Heart left ventricle (tissue), 13 donors: ENCODE measurements at regions not wholly inside any gene's neighbourhood (a gene's known extent, or its start where the extent isn't known, plus 50 kb on each side); places are given as distances from the start of the nearest gene placed in this dataset.

Experiments used
- POLR2A ChIP-seq, 2 donors: fragments of 450-650 bp; IDR thresholded peaks; one replicate each; pipeline ENCODE4 v1.6.1; 2017; ENCODE audit warnings: antibody characterized with exemption in 2 of 2, mild to moderate bottlenecking in 2 of 2, moderate library complexity in 2 of 2
- TF ChIP-seq, protein P1 (sequence below), 12 donors: fragments of 200-600 bp; sonication (generic) in 4 of 12; IDR thresholded peaks; one replicate each; pipeline versions ENCODE4 v1.5.0 to v1.8.0; 2018 to 2022; ENCODE audit warnings: antibody characterized with exemption in 12 of 12, mild to moderate bottlenecking in 5 of 12
- donor health status: ischemic (EF 13 %, LVEDD 7.1; RV severe dilation, severe dysfunction).
- donor health status: DM: no; HTN: yes; CAD: no.
- donor health status: DM: no; HTN: no; CAD: no.
- donor health status: ischemic (EF 25% LVEDD 6.9; RV normal size, moderate dysfunction).
- donor health status: ischemic (EF 25% LVEDD 5.7; RV mildly dilated, moderate dysfunction).
- donor health status: ischemic (EF 35%, LVEDD 5.7; RV mildly dilated, moderate dysfunction).
- donor health status: nonischemic (EF 11% LVEDD 7.7; RV severe dilation, severe dysfunction).
- donor health status: DM: yes; HTN: yes; CAD: no.
- donor health status: PGD.
- donor health status: ischemic (EF 29% LVEDD 5.4; RV normal size, mild dysfunction).
- donor health status: nonischemic (EF 23%, LVEDD 6.1; RV moderate dilation, normal function).

DNA sequence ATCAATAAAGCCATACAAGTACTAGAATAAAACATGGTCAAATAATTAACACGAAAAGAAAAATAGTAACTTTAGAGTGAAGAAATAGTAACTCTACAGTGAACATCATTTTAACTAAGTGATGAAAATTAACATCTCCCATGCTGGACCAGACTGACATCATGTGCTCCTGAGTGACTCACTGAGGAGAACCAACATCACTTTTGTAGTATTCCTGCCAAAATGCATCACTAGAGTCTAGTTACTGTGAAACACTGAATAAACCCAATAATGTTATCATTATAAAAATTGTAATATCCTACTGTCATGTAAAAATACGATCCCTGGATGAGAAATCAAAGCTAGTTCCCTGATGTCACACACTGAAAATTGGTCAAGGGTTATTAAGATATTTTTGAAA is 361.3 kb downstream of the CD109 start:
- TF ChIP-seq, protein P1, sequence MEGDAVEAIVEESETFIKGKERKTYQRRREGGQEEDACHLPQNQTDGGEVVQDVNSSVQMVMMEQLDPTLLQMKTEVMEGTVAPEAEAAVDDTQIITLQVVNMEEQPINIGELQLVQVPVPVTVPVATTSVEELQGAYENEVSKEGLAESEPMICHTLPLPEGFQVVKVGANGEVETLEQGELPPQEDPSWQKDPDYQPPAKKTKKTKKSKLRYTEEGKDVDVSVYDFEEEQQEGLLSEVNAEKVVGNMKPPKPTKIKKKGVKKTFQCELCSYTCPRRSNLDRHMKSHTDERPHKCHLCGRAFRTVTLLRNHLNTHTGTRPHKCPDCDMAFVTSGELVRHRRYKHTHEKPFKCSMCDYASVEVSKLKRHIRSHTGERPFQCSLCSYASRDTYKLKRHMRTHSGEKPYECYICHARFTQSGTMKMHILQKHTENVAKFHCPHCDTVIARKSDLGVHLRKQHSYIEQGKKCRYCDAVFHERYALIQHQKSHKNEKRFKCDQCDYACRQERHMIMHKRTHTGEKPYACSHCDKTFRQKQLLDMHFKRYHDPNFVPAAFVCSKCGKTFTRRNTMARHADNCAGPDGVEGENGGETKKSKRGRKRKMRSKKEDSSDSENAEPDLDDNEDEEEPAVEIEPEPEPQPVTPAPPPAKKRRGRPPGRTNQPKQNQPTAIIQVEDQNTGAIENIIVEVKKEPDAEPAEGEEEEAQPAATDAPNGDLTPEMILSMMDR (IDR thresholded peaks at IDR 0.05) = no peak
- no peak for TF ChIP-seq POLR2A (IDR thresholded peaks at IDR 0.05)
